Ovary (tissue), 7 donors: ENCODE measurements at regions not wholly inside any gene's neighbourhood (a gene's known extent, or its start where the extent isn't known, plus 50 kb on each side); places are given as distances from the start of the nearest gene placed in this dataset.

Experiments used
- DNase-seq, 5 donors: peaks; one replicate each; pipeline ENCODE4 v3.0.0-alpha.2; 2019 to 2020
- H3K27ac ChIP-seq, 2 donors: fragments of 200-600 bp; one replicate each; pipeline versions ENCODE4 v1.5.1 to v1.8.0; 2019 to 2022
- H3K27me3 ChIP-seq: fragments of 200-600 bp; one replicate; pipeline ENCODE4 v1.8.0; 2022
- H3K36me3 ChIP-seq: fragments of 200-600 bp; sonication (generic); one replicate; pipeline ENCODE4 v1.5.1; 2019
- H3K4me1 ChIP-seq: one replicate; pipeline ENCODE4 v1.8.1; 2013; ENCODE audit warnings: mild to moderate bottlenecking, moderate library complexity; ENCODE audit not compliant: insufficient read depth
- H3K4me3 ChIP-seq: fragments of 200-600 bp; sonication (generic); one replicate; pipeline ENCODE4 v1.5.1; 2017
- H3K9me3 ChIP-seq, 2 donors: fragments of 200-600 bp in 1 of 2; sonication (generic) in 1 of 2; one replicate each; pipeline versions ENCODE4 v1.5.1 to v1.8.1; 2013 to 2019; ENCODE audit warnings: mild to moderate bottlenecking in 1 of 2, moderate library complexity in 1 of 2
- EP300 ChIP-seq: sonication (generic); formaldehyde crosslinking; IDR thresholded peaks from one replicate; pipeline ENCODE4 v1.6.1; 2017; ENCODE audit warnings: antibody characterized with exemption
- POLR2A ChIP-seq: fragments of 450-650 bp; IDR thresholded peaks from one replicate; pipeline ENCODE4 v1.6.1; 2017; ENCODE audit warnings: antibody characterized with exemption, mild to moderate bottlenecking, moderate library complexity
- WGBS, 3 donors: extraction: QIAGEN DNeasy Blood & Tissue Kit in 1 of 3; methylation state at CpG; one replicate each; pipeline versions ENCODE4 v1.1.5 to v1.1.7; 2013 to 2017; 5-methylcytosine and 5-hydroxymethylcytosine counted together
- intact Hi-C, 4 donors: fragments of 100-400 bp; cut with DNase I; formaldehyde crosslinking; loops; one replicate each; pipeline versions ENCODE4 v1.11.0 to v1.15.1; 2022 to 2023
- TF ChIP-seq, protein P1 (sequence below), 3 donors: fragments of 450-650 bp in 2 of 3; fragments of 200-600 bp in 1 of 3; IDR thresholded peaks; one replicate each; pipeline versions ENCODE4 v1.5.1 to v1.8.0; 2016 to 2022; ENCODE audit warnings: antibody characterized with exemption in 3 of 3, mild to moderate bottlenecking in 1 of 3
- donor health status: DM: no; HTN: no; CAD: no; lungs with moderate emphysema.
- donor health status: DM: no; HTN: no; CAD: no.
- donor health status: Bipolar disorder and iron deficiency.
- donor health status: DM: no; HTN: no; CAD: no.
- donor health status: DM: yes; HTN: yes; CAD: no.

DNA sequence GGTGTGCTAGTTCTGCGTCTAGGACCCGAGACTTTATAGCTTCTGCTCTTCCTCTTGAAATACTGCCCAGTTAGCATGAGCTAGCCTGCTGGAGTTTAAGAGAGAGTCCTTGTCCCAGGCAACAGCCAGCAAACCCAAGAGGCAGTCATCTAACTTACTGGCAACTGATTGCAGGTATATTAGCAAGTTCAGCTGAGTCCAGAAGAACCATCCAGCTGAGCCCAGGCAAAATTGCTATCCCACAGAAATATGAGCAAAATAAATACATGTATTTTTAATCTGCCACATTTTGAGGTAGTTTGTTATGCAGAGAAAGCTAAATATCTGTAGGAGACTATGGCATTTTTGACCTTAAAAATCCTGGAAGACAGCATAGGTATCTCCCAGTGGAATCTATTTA lies 174.4 kb upstream of the CMC1 start:
- H3K27me3 ChIP-seq = no peaks in the 10 kb centered on the region
- H3K9me3 ChIP-seq = no peaks in the 10 kb centered on the region
- WGBS, 3 donors = 81 to 84% (median 83%) methylated on average over 2 of the region's 2 CpGs
- H3K4me1 ChIP-seq = no peaks in the 10 kb centered on the region
- H3K4me3 ChIP-seq = no peak overlapping the region
- no peak overlapping the region for H3K27ac ChIP-seq
- no peaks in the 10 kb centered on the region for H3K36me3 ChIP-seq
- intact Hi-C loops = no loop called here
- no peak for DNase-seq
- TF ChIP-seq, protein P1, sequence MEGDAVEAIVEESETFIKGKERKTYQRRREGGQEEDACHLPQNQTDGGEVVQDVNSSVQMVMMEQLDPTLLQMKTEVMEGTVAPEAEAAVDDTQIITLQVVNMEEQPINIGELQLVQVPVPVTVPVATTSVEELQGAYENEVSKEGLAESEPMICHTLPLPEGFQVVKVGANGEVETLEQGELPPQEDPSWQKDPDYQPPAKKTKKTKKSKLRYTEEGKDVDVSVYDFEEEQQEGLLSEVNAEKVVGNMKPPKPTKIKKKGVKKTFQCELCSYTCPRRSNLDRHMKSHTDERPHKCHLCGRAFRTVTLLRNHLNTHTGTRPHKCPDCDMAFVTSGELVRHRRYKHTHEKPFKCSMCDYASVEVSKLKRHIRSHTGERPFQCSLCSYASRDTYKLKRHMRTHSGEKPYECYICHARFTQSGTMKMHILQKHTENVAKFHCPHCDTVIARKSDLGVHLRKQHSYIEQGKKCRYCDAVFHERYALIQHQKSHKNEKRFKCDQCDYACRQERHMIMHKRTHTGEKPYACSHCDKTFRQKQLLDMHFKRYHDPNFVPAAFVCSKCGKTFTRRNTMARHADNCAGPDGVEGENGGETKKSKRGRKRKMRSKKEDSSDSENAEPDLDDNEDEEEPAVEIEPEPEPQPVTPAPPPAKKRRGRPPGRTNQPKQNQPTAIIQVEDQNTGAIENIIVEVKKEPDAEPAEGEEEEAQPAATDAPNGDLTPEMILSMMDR (IDR thresholded peaks at IDR 0.05) = no peak
- TF ChIP-seq EP300 (no peak), POLR2A (no peak)

DNA sequence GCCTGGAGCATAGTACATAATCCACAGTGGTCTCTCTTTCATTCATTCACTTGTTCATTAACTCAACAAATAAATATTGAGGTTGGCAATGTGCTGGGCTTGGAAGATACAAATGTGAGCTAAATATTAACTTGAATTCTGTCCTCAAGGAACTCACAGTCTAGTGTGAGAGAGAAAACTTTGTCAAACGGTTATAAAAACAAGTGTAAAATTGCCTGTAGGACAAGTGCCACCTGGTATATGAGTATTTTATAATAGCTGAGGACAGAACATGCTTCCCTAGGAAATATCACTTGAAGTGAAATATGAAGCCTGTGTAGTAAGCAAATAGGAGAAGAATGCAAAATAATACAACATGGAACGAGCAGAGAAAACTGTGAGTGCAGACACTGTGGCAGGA lies 173.1 kb upstream of the CMC1 start:
- 31 to 50% (median 41%) methylated on average over 2 of the region's 2 CpGs for WGBS, 3 donors
- H3K4me3 ChIP-seq = no peak overlapping the region

DNA sequence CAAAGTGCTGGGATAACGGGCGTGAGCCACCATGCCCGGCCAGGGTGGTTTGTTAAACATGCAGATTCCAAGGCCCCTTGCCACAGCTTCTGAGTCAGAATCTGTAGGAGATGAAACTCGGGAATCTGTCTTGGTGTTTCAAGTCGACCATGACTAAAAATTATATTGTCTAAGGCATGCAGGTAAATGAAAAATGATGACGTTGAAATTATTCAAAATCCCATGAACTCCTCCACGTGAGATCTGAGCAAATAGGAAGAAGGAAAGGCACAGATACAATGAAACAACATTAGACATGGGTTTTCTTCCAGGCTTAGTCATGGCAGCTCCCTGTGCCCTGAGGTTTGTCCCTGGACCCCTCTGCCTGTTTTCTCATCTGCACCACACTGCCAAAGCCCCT lies 172.0 kb upstream of the CMC1 start:
- TF ChIP-seq EP300 (no peak), POLR2A (no peak)
- TF ChIP-seq, protein P1 (IDR thresholded peaks at IDR 0.05) = no peak
- Histone ChIP-seq H3K27me3 (no peaks in the 10 kb centered on the region), H3K4me1 (no peaks in the 10 kb centered on the region), H3K36me3 (no peaks in the 10 kb centered on the region), H3K9me3 (no peaks in the 10 kb centered on the region), H3K27ac (no peak overlapping the region), H3K4me3 (no peak overlapping the region)
- intact Hi-C loops = no loop called here
- DNase-seq = no peak
- WGBS, 3 donors = 76 to 86% (median 76%) methylated on average over 7 of the region's 7 CpGs

More for the DNA sequence above, 173.1 kb upstream of the CMC1 start:
- Histone ChIP-seq H3K9me3 (no peaks in the 10 kb centered on the region), H3K27me3 (no peaks in the 10 kb centered on the region), H3K27ac (no peak overlapping the region), H3K36me3 (no peaks in the 10 kb centered on the region), H3K4me1 (no peaks in the 10 kb centered on the region)
- intact Hi-C loops = no loop called here
- TF ChIP-seq EP300 = no peak
- no peak for TF ChIP-seq POLR2A
- TF ChIP-seq, protein P1 (IDR thresholded peaks at IDR 0.05) = no peak
- DNase-seq = no peak

DNA sequence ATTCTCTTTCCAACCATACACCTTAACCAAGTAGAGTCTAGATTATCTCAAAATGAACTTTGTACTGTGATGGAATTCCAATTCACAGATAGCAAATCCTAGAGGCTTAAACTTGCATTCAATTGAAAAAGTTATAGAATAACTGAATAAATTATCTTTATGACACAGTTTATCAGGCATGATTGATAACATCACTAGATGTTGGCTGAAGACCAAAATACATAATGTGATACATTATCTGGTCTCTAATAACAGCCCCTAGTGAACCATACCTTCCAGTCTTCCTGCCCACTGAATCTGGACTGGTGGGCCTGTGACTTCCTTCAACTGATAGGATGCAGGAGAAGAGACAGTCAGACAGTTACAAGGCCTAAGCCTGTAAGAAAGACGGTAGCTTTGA lies 165.2 kb upstream of the CMC1 start:
- Histone ChIP-seq H3K9me3 (no peaks in the 10 kb centered on the region), H3K36me3 (no peaks in the 10 kb centered on the region), H3K27me3 (no peaks in the 10 kb centered on the region), H3K4me3 (no peak overlapping the region), H3K27ac (no peak overlapping the region), H3K4me1 (no peaks in the 10 kb centered on the region)
- DNase-seq = no peak
- TF ChIP-seq EP300 = no peak
- no peak for TF ChIP-seq POLR2A
- TF ChIP-seq, protein P1 (IDR thresholded peaks at IDR 0.05) = no peak
- WGBS, 3 donors = 82 to 100% (median 90%) methylated on average over 1 of the region's 1 CpG
- intact Hi-C loops = no loop called here

DNA sequence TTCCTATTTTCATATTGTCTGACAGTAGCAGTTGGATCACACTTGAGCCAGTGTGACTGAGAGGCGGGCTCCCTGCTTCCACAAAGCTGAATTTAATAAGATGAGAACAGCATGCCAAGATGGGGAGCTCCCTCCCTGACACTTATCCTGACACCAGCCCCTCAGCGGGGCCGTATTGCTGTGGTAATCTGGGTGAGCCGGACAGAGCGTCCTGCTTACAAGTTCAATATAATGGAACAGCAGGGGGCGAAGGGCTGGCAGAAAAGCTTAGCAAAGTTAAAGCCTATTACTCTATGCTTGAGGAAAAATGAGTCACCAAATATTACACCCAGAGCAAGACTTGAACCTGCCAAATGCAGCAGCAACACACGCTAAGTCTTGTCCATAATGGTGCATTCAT lies 163.8 kb upstream of the CMC1 start:
- 34 to 41% (median 38%) methylated on average over 7 of the region's 7 CpGs for WGBS, 3 donors
- DNase-seq = no peak
- Histone ChIP-seq H3K9me3 (no peaks in the 10 kb centered on the region), H3K27ac (no peak overlapping the region), H3K36me3 (no peaks in the 10 kb centered on the region), H3K27me3 (no peaks in the 10 kb centered on the region), H3K4me3 (no peak overlapping the region), H3K4me1 (no peaks in the 10 kb centered on the region)
- TF ChIP-seq, protein P1 (IDR thresholded peaks at IDR 0.05) = no peak
- no peak for TF ChIP-seq EP300
- TF ChIP-seq POLR2A = no peak
- intact Hi-C loops = no loop called here
